ENCODE measurements at regions not wholly inside any gene's neighbourhood (a gene's known extent, or its start where the extent isn't known, plus 50 kb on each side); places are given as distances from the start of the nearest gene placed in this dataset.

DNA sequence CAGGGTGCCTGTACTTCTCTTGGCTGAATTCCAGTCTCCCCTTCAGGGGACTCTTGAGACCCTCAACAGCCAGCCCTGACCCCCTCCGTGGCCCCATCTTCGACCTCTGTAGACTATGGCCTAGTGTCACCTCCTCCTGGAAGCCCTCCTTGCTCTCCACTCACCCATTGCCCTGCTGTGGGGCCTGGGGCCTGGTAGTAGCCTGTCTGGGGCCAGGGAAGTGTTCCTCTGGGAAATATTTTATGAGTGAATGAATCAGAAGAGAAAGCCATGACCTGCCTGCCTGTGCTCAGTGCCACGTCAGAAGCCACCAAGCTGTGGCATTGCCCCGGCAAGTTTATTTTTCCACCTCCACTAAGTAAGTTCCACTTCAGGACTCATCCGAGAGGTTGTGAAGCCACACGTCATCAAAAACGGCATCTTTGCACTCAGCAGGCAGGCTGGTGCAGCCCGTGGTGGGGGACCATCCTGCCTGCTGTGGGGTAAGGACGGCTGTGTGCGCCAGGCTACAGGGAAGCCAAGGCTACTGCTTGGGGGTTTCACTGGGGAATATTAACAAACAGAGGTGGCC lies 59.6 kb upstream of the PPARA start:
- DNase-seq (ENCODE audit: low read depth in 2 of 2) = no peak

DNA sequence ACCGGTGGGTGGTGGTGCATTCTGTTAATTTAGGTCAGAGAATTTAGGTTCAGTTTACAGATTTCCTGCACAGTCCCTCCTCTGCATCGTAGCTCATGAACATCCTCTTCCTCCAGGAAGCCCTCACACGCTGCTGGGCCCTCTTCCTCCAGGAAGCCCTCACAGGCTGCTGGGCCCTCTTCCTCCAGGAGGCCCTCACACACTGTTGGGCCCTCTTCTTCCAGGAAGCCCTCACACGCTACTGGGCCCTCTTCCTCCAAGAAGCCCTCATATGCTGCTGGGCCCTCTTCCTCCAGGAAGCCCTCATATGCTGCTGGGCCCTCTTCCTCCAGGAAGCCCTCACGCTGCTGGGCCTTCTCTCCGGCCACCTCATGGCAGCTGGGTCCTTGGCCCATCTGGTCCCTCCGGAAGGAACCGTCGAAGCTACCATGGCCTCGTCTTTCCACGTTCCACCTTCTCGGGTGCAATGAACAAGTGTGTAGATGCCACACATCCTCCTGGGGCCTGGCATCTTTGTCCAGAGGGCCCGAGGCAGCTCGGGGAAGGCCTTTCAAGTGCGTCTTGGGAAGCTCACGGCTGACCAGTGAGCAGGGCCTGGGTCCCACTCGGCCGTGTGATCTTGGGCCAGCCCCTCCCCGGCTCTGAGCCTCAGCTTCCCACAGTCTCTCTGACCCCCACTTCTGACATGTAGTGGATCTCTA lies 58.9 kb upstream of the PPARA start:
- no peak for DNase-seq (ENCODE audit: low read depth in 2 of 2)

DNA sequence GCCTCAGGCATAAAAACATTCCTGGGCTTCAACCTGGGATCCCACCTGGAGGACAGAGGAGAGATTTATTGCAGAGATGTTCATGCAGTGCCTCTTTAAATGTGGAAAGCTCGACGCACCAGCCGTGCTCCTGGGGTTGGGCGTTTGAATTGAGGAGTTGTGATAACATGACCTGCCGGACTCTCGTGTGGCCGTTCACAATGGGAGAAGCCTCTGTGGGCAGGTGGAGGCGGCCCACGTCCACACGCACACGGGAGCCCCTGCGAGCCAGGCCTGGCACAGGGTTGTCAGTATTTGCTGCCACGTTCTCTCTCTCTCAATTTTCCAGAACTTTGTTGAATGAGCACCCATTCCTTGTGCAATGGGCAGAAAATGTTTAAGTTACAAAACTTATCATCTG lies 58.3 kb upstream of the PPARA start:
- DNase-seq (ENCODE audit: low read depth in 2 of 2) = no peak

DNA sequence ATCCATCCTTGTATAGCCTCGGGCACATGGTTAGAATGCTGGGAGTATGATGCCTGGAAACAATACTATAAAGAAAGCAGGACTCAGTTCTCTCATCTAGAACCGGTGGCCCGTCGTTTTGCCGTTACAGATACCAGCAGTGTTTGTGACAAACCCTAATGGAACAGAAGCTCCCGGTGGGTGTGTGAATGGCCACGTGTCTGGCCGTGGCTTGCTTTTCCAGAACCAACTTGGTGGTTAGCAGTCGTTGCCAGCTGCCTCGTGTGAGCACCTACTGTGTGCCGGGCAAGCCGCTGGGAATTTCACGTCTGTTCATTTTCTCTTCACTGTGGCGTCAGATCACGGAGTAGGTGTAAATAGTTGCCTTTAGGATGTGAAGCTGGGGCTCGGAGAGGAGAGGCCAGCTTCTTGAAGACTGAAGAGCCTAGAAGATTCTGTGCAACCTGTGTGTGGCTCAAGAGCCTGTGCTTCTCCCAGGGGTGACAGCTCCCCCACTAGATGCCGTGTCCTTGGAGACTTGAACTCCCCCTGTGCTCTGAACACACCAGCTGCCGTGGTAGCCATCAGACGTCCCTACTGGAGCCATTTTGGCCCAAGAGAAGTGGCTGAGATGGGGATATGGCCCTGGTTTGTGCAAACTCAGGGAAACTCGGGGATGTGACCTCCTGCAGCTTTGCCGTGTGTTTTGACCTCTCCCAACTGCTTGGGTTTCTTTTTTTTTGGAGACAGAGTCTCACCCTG lies 57.5 kb upstream of the PPARA start:
- no peak for DNase-seq (ENCODE audit: low read depth in 2 of 2)

DNA sequence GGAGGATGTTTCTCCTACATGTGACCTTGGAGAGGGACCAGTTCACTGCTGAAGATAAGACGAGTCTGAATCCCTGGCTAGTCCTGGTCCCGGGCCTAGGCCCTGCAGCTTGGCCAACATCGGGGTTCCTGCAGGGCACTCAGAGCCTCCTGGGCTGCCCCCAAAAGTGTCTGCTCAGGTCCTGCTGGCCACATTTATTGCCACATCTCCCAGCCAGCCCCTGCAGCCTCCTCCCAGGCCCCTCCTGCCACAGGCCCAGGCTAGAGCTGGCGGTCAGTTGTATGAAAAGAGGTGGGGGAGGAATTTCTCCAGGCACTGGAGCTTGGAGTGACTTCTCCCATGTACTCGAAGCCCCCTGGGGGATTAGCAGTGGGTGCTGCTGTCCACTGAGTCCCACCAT lies 56.5 kb upstream of the PPARA start:
- no peak for DNase-seq (ENCODE audit: low read depth in 2 of 2)

DNA sequence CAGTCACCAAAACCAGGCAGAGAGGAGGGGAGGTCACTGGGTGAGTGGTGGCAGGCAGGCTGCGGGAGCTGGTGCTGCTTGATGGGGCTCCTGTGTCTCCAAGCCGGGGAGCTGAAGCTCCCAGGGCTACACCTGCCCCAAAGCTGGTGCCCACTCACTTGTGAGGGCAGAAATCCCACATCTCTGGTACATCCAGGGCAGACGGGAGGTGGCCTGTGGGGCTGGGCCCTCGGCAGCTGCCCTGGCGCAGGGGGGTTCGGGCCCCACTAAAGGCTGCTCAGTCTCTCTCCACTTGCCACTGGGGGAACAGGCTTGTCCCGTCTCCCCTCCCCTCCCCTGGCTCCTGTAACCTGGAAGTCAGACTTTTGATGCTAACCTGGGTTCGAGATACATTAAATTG lies 55.6 kb upstream of the PPARA start:
- DNase-seq (ENCODE audit: low read depth in 2 of 2) = no peak

DNA sequence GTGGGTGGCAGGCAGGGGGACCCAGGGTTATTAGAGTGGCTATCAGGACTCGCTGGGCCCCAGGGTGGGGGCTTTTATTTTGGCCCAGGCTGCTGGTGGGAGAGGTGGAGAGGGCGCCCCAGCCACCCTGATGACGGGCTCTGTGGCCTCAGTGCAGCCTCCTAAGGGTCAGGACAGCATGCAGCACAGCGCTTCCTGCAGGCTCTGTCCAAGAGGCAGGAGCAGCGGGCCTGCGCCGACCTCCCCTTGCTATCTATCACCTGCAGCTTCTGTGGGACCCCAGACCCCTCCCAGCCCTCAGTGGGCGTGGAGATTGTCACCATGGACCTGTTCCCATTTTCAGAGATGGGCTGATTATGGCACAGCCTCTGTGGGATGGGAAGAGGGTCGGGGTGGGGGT lies 54.3 kb upstream of the PPARA start:
- no peak for DNase-seq (ENCODE audit: low read depth in 2 of 2)

DNA sequence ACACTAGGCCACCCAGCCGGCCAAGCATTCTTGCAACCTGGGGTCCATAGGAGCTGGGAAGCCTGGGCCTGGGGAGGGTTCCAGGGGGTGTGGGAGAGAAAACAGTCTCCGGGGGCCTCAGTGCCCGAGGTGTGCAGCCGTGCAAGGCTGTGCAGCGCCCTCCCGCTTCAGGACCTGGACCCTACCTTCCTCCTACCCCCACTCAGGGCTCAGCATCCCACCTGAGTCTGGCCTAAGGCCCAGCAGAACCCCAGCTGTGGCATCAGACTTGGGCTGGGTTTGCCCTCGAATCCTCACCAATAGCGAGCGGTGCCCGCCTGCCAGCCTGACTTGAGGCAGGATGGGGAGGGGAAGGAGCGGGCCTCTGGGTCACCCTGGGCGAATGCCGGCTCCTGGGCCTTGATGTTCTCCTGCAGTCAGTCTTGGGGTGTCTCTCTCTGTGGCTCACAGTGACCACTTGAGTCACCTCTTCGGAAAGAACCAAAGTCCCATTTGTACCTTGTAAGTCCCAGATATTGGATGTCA lies 53.6 kb upstream of the PPARA start:
- no peak for DNase-seq (ENCODE audit: low read depth in 2 of 2)

DNA sequence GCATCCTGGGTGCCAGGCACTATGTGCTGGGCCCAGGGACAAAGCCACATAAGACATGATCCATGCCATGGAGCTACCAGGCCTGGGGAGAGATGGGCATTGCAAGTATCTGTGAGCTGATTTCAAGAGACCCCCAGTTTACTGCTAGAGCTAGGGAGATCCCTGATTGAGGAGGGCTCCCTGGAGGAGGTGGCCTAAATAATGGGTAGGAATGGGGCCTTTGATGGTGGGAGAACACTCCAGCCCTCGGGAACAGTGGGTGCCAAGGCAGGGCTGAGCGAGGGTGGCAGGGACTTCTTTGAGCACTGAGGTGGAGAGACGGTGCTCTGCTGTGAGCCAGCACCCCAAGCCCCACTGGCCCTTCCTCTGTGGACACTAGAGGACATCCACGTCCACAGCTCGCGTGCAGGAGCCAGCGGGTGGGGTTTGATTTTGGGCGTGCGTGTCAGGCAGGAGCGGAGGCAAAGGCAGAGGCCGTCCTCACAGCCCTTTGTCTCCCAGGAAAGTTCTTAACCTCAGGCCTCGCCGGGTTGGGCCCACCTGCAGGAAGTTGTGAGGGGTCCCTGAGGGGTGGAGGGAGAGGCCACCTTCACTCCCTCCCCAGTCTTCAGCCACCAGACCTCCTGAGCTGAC lies 52.9 kb upstream of the PPARA start:
- DNase-seq (ENCODE audit: low read depth in 2 of 2) = no peak

DNA sequence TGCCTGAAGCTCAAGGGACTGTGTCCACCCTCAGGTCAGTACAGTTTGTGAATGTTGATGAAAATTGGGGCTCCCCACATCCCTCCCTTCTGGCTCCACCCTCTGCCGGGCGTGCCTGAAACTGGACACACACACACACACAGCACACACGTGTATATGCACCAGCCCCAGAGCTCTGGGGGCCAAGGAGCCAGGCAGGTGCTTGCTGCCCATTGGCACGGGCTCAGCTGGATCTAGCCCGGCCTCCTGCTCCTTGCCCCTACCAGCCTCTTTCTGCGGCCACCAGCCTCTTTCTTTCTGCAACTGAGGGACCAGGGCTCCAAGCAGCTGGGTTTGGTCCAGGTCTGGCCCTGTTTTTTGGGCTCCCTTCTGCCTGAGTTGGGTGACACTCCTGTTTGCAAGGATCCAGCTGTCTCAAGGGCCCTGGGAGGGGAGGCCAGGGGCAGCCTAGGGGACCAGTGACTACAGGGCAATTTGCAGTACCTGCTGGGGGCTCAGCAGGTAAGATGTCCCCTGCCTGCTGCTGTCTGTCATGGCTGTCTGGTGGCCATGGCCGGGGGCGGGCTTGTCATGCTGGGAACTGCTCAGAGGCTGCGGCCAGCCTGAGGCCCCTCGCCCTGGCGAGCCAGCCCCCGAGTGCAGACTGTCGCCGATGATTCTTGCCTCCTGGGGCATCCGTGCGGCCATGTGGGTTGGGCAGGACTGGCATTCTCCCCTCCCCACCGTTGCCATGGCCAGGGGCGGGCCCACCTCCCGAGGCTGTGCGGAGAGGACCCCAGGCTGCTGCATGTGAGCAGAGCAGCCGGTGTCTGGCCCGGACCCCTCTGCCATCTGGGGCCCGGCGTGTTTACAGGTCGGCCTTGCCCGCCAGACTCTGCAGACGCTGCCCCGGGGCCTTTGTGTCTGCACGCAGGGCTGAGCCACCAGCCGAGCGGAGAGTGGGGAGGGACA lies 51.5 kb upstream of the PPARA start:
- no peak for DNase-seq (ENCODE audit: low read depth in 2 of 2)

DNA sequence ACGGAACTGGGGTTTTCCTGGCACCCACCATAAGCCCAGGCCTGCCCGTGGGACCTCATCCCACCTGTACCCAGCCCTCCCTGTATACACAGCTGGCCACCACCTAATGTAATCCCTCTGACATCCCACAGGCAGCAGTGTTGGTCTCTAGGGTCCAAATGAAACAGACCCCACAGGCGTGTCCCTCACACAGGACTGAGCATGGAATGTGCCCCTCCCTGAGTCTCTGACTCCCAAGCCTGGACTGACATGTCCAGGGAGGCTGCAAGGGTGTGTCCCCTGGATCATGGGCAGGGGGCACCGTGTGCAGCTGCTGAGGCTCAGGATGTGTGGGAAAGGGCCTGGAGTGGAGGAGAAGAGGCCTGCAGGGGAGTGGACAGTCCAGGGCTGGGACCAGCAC lies 50.6 kb upstream of the PPARA start:
- DNase-seq (ENCODE audit: low read depth in 2 of 2) = no peak

DNA sequence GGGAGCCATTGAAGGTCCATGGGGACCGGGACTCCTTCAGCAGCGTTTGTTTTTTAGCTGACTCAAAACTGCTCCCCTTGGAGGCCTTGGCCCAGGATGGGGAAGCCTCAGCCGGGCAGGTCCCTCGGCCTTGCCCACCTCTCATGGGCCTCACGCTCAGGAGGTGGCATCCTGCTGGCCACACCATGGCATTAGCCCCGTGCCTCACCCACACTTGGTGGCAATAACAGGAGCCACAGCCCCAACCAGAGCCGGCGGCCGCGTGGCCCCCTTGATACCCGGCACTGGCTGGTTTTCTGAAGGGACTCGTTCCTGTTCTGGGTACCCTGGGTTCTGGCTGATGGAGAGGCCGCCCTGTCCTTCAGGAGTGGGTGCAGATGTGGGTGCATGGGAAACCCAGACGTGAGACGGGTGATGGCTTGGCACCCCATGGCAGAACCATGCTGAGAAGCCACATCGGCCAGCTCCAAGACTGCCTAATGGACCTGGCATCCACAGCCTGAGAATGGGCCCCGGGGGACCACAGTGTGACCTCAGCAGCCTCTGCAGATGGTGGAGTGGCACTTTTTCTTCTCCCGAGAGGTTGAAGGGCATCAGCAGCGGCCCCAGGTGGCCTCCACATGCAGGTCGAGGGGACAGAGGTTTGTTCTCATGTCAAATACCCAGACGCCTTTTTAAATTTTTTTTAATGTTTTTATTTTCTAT lies 49.8 kb upstream of the PPARA start:
- no peak for DNase-seq (ENCODE audit: low read depth in 2 of 2)
